Kidney glomerular epithelial cell (primary cell): ENCODE measurements at regions not wholly inside any gene's neighbourhood (a gene's known extent, or its start where the extent isn't known, plus 50 kb on each side); places are given as distances from the start of the nearest gene placed in this dataset.

Source experiments
- DNase-seq: peaks from one replicate; lab custom pipeline; 2025; lab: John Stamatoyannopoulos, UW

DNA sequence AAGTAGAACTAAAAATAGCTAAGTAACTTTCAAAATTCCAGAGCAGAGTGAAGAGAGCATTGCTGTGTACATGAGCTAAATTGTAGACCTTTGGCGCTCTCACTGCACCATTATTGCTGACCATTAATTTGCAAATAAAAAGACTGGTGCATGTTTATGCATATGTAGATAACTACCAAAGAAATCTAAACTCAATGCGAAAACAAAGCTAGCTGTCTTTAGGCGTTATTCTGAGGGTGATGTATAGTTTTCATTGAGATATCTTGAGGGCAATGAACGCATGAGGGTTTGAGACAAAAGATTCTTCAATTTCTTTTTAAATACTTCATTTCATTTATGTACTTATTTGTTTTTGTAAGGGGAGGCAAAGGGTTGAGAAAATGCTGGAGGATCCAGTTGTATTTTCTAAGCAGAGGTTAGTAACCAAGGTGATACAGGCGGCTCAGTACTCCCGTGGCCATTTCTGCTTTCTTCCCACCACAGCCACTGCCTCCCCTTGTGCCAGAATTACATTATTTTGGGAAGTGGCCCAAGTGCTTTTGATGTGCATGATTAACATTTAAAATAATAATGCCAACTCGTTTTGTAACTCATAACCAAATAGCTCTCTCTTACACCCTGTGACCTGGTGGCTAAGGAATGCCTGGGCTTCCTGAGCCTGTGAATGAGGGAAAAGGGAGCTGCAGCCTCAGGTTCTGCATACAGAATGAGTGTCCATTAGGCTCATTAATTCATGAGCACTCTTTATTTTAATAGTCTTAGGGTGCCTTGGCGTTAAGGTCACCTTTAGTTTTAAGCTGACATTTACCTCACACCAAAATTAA lies 797.8 kb upstream of the GYPC start:
- no peak for DNase-seq

- DNase-seq = no peak
These were observed 794.5 kb upstream of the GYPC start for GRCh38 chr2:125861461-125861860.

DNA sequence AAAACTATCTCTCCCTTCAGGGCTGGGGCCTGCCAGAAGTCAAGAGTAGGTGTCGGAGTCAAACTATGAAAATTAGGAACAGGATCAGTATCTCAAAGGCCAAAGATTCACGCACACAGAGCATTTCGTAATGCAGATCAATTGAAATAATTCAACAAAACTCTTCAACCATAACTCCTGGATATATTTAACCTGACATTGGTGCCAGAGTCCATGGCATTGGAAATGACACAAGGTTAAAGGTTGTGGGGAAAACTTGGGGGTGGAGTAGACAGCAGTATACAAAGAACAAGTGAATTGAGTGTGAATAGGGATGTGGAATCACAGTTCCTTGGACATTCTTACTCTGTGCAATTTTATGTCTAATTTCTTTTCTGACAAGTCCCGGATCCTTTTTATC lies 788.0 kb upstream of the GYPC start:
- no peak for DNase-seq

- DNase-seq = no peak
These were observed 785.7 kb upstream of the GYPC start for GRCh38 chr2:125870264-125870663.

DNA sequence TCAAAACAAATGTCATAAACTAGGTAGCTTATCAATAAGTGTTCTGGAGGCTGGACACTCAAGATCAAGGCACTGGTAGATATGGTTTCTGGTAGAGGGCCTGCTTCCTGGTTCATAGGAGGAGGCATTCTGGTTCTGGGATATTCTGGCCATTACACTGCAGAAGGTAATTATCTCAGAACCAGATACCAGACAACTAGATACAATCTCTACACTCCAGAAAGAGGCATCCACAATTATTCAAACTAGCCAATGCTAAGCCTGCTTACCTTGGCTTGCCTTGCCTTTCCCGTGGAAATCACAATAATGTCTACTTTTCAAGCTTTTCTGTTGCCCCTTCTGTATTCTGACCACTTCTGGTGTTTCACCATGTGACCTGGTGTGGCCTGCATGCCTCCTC lies 785.2 kb upstream of the GYPC start:
- DNase-seq = no peak

- no peak for DNase-seq
These were observed 781.4 kb upstream of the GYPC start for GRCh38 chr2:125874564-125874963.

- DNase-seq = no peak
These were observed 770.6 kb upstream of the GYPC start for GRCh38 chr2:125885340-125885739.

- DNase-seq = no peak
These were observed 769.8 kb upstream of the GYPC start for GRCh38 chr2:125886153-125886552.

DNA sequence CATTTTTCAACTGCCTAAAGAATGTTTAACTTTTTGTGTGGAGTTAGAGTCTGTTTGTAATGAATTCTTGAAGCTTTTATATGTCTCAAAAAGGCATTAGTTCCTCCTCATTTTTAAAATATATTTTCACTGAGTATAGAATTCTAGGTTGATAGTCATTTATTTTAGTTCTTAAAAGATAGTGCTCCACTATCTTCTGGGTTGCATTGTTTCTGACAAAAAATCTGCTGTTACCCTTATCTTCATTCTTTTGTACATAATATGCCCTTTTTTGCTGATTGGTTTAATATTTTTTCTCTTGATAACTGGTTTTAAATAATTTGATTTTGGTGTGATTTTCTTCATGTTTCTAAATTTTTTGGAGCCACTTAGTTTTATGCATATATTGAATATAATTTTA lies 754.7 kb upstream of the GYPC start:
- DNase-seq = no peak

- DNase-seq = no peak
These were observed 729.9 kb upstream of the GYPC start for GRCh38 chr2:125925891-125926546.

- no peak for DNase-seq
These were observed 720.4 kb upstream of the GYPC start for GRCh38 chr2:125935559-125935958.

- no peak for DNase-seq
These were observed 713.2 kb upstream of the GYPC start for GRCh38 chr2:125942585-125943424.

GRCh38 chr2:125959047-125959446 lies 696.9 kb upstream of the GYPC start:
- DNase-seq = no peak

GRCh38 chr2:125961739-125962138 lies 694.2 kb upstream of the GYPC start:
- no peak for DNase-seq

DNA sequence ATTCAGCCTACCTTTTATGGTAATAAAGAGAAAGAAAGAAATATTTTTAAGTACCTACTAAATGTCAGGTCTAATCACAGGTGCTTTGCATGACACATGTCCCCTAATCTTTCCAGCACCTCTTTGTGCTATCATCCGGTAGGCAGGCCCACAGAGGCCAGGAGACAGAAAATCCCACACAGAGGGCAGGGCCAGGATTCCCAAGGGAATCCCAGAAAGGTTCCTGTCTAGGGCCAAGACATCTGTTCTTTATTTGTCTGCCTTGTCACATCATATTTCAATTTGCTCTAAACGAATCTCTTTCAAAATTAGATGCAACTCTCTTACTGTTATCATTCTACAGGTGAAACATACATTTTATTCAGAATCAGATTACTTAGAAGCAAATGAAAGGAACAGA lies 676.1 kb upstream of the GYPC start:
- no peak for DNase-seq

DNA sequence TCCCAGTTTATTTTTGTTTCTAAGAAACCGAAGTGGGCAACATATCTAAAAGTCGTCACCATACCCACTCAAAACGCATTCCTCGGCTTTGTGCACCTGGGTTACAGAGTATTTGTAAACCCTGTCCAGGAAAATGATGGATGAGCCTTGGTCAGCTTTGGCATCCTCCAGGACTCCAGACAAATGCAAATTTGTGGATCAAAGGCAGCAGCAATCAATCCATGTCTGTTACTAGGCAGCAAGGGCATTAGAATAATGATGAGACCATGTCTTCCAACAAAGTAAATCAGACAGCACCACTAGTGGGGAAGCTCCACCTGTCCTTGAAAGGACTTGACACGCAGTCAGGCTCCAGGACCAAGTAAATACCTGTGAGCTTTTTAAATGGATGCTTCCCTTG lies 672.6 kb upstream of the GYPC start:
- DNase-seq = no peak

- DNase-seq = no peak
These were observed 626.6 kb upstream of the GYPC start for GRCh38 chr2:126029316-126029715.

- no peak for DNase-seq
These were observed 617.1 kb upstream of the GYPC start for GRCh38 chr2:126038861-126039260.

DNA sequence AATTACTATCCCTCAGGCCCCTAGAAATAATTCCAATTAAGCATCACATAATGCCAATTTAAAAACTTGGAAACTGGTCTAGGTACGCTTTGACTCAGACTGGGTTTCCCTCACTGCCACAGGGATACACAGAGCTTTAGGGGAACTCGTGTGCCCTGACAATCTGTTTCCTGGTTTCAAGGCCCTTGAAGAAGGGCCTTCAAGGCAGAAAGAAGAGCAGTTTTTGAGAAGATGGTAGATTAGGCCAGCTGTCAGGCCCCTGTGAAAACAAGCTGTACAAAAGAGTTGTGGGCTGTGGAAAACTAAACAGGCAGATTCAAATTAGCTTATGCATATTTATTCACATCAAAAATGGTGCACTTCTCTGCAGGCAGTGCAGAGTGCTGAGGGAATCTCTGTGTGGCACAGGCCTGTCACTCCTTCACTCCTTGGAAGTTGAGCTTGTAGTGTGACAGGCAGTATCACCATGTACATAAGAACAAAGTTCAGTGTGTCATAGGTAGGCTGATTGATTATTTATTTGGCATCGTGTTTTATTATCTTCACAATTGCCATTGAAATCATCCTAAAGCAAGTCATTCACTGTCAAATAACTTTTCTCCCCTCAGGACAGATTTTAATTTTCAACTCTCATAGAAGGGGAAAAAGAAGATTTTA lies 614.4 kb upstream of the GYPC start:
- no peak for DNase-seq

DNA sequence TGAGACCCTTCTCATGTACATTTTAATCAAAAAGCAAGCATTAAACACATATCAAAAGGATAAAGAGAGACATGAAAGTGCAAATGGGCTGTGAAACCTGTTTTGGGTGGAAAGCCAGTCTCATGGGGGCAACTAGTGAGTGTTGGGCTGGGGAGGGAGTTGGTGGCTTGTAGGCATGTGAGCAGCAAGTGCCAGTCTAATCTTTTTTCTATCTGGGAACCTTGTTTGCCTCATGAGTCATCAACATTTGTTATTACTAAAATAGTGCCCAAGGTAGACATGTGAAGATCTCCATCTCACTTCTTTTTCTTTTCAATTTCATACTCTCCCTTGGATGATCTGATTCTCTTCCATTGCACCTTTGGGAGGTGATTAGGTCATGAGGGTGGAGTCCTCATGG lies 613.9 kb upstream of the GYPC start:
- DNase-seq = no peak

- no peak for DNase-seq
These were observed 607.2 kb upstream of the GYPC start for GRCh38 chr2:126048719-126049118.

- DNase-seq = no peak
These were observed 606.5 kb upstream of the GYPC start for GRCh38 chr2:126049461-126049860.
